MM.1S (cell line): ENCODE measurements at regions not wholly inside any gene's neighbourhood (a gene's known extent, or its start where the extent isn't known, plus 50 kb on each side); places are given as distances from the start of the nearest gene placed in this dataset.

Source experiments
- DNase-seq: peaks from one replicate; pipeline ENCODE4 v3.0.0-alpha.2; 2015
- H2AFZ ChIP-seq: fragments of 300-600 bp; sonication (generic); 2 replicates; pipeline ENCODE4 v1.6.0; 2016; ENCODE audit warnings: antibody characterized with exemption, low read length
- H3F3A ChIP-seq: fragments of 300-600 bp; sonication (generic); 2 replicates; pipeline ENCODE4 v1.6.1; 2016; ENCODE audit warnings: mild to moderate bottlenecking, antibody characterized with exemption, low read length, moderate library complexity, mixed read lengths; ENCODE audit not compliant: insufficient read depth
- H3K27ac ChIP-seq: fragments of 300-600 bp; sonication (generic); 2 replicates; pipeline ENCODE4 v1.5.1; 2016; ENCODE audit warnings: mild to moderate bottlenecking, low read length
- H3K27me3 ChIP-seq: fragments of 300-600 bp; sonication (generic); replicated peaks from 2 replicates; pipeline ENCODE4 v1.6.0; 2016; ENCODE audit warnings: low read length; ENCODE audit not compliant: insufficient read depth
- H3K36me3 ChIP-seq: fragments of 300-600 bp; sonication (generic); replicated peaks from 2 replicates; pipeline ENCODE4 v1.6.1; 2016; ENCODE audit warnings: mild to moderate bottlenecking, low read length, mixed read lengths; ENCODE audit not compliant: insufficient read depth
- H3K4me1 ChIP-seq: fragments of 300-600 bp; sonication (generic); 2 replicates; pipeline ENCODE4 v1.6.1; 2016; ENCODE audit warnings: low read length, mixed read lengths
- H3K4me2 ChIP-seq: fragments of 300-600 bp; sonication (generic); 2 replicates; pipeline ENCODE4 v1.6.0; 2016; ENCODE audit warnings: low read depth, low read length
- H3K4me3 ChIP-seq: fragments of 300-600 bp; sonication (generic); 2 replicates; pipeline ENCODE4 v1.5.1; 2016; ENCODE audit warnings: low read length, mixed read lengths
- H3K79me2 ChIP-seq: fragments of 300-600 bp; sonication (generic); 2 replicates; pipeline ENCODE4 v1.6.1; 2016; ENCODE audit warnings: mixed run types, low read length, mixed read lengths
- H3K9ac ChIP-seq: fragments of 300-600 bp; sonication (generic); 2 replicates; pipeline ENCODE4 v1.6.1; 2016; ENCODE audit warnings: low read length, mixed read lengths
- H3K9me2 ChIP-seq: fragments of 300-600 bp; sonication (generic); replicated peaks from 2 replicates; pipeline ENCODE4 v1.6.1; 2016; ENCODE audit warnings: mild to moderate bottlenecking, low read length, mixed read lengths; ENCODE audit not compliant: insufficient read depth
- H3K9me3 ChIP-seq: fragments of 300-600 bp; sonication (generic); replicated peaks from 2 replicates; pipeline ENCODE4 v1.6.1; 2016; ENCODE audit warnings: mild to moderate bottlenecking, low read length, mixed read lengths; ENCODE audit not compliant: insufficient read depth
- H4K20me1 ChIP-seq: fragments of 300-600 bp; sonication (generic); 2 replicates; pipeline ENCODE4 v1.6.1; 2016; ENCODE audit warnings: mild to moderate bottlenecking, low read length, moderate library complexity, mixed read lengths; ENCODE audit not compliant: insufficient read depth
- CTCF ChIP-seq: fragments of 300-600 bp; sonication (generic); IDR thresholded peaks from 2 replicates; pipeline ENCODE4 v1.5.1; 2016; ENCODE audit warnings: antibody characterized with exemption, low read length, mixed read lengths
- EZH2 ChIP-seq: fragments of 300-600 bp; sonication (generic); optimal IDR thresholded peaks from 2 replicates; pipeline ENCODE3; 2017; ENCODE audit warnings: low read depth, mild to moderate bottlenecking, antibody characterized with exemption, low read length, mixed read lengths
- EZH2phosphoT487 ChIP-seq: fragments of 300-600 bp; sonication (generic); IDR thresholded peaks from 2 replicates; pipeline ENCODE4 v1.6.1; 2018; ENCODE audit warnings: antibody characterized with exemption, low read length

- no peaks in the 10 kb centered on the region for H3K4me1 ChIP-seq
- no peak overlapping the region for H2AFZ ChIP-seq
- H3K27ac ChIP-seq: no peak overlapping the region
- no peaks in the 10 kb centered on the region for H4K20me1 ChIP-seq
- H3K4me2 ChIP-seq: no peak overlapping the region
- H3K36me3 ChIP-seq: no peaks in the 10 kb centered on the region
- no peaks in the 10 kb centered on the region for H3K79me2 ChIP-seq
- no peaks in the 10 kb centered on the region for H3F3A ChIP-seq
- no peaks in the 10 kb centered on the region for H3K27me3 ChIP-seq
- H3K9me3 ChIP-seq: no peaks in the 10 kb centered on the region
- DNase-seq: no peak
- H3K9me2 ChIP-seq: no peaks in the 10 kb centered on the region
- no peak overlapping the region for H3K9ac ChIP-seq
- no peak overlapping the region for H3K4me3 ChIP-seq
- TF ChIP-seq CTCF (no peak), EZH2phosphoT487 (no peak), EZH2 (no peak)
Observed at GRCh38 chr10:130998642-130999041, 312.9 kb downstream of the TCERG1L start.

- no peaks in the 10 kb centered on the region for H3K9me3 ChIP-seq
- DNase-seq: no peak
- no peaks in the 10 kb centered on the region for H3K9me2 ChIP-seq
- TF ChIP-seq EZH2 (no peak), CTCF (no peak), EZH2phosphoT487 (no peak)
- no peaks in the 10 kb centered on the region for H3K79me2 ChIP-seq
- no peaks in the 10 kb centered on the region for H3F3A ChIP-seq
- H3K27me3 ChIP-seq: no peaks in the 10 kb centered on the region
- H2AFZ ChIP-seq: no peak overlapping the region
- no peak overlapping the region for H3K4me3 ChIP-seq
- no peak overlapping the region for H3K4me2 ChIP-seq
- H3K9ac ChIP-seq: no peak overlapping the region
- H3K27ac ChIP-seq: no peak overlapping the region
- no peaks in the 10 kb centered on the region for H3K4me1 ChIP-seq
- no peaks in the 10 kb centered on the region for H3K36me3 ChIP-seq
- no peaks in the 10 kb centered on the region for H4K20me1 ChIP-seq
Observed at GRCh38 chr10:130999376-131000202, 311.9 kb downstream of the TCERG1L start.

GRCh38 chr10:131000244-131000643 lies 311.3 kb downstream of the TCERG1L start:
- H3K9me3 ChIP-seq: no peaks in the 10 kb centered on the region
- H3K79me2 ChIP-seq: no peaks in the 10 kb centered on the region
- H3K4me3 ChIP-seq: no peak overlapping the region
- no peaks in the 10 kb centered on the region for H4K20me1 ChIP-seq
- H3K9ac ChIP-seq: no peak overlapping the region
- no peak overlapping the region for H3K4me2 ChIP-seq
- no peaks in the 10 kb centered on the region for H3F3A ChIP-seq
- TF ChIP-seq EZH2phosphoT487 (no peak), CTCF (no peak), EZH2 (no peak)
- DNase-seq: no peak
- no peaks in the 10 kb centered on the region for H3K36me3 ChIP-seq
- no peaks in the 10 kb centered on the region for H3K9me2 ChIP-seq
- H3K27me3 ChIP-seq: no peaks in the 10 kb centered on the region
- H3K4me1 ChIP-seq: no peaks in the 10 kb centered on the region
- no peak overlapping the region for H2AFZ ChIP-seq
- H3K27ac ChIP-seq: no peak overlapping the region
